Activated gamma-delta T cell (primary cell): ENCODE measurements at regions not wholly inside any gene's neighbourhood (a gene's known extent, or its start where the extent isn't known, plus 50 kb on each side); places are given as distances from the start of the nearest gene placed in this dataset.

ENCODE experiments used
- DNase-seq: peaks from one replicate; lab custom pipeline; 2025; lab: John Stamatoyannopoulos, UW

DNA sequence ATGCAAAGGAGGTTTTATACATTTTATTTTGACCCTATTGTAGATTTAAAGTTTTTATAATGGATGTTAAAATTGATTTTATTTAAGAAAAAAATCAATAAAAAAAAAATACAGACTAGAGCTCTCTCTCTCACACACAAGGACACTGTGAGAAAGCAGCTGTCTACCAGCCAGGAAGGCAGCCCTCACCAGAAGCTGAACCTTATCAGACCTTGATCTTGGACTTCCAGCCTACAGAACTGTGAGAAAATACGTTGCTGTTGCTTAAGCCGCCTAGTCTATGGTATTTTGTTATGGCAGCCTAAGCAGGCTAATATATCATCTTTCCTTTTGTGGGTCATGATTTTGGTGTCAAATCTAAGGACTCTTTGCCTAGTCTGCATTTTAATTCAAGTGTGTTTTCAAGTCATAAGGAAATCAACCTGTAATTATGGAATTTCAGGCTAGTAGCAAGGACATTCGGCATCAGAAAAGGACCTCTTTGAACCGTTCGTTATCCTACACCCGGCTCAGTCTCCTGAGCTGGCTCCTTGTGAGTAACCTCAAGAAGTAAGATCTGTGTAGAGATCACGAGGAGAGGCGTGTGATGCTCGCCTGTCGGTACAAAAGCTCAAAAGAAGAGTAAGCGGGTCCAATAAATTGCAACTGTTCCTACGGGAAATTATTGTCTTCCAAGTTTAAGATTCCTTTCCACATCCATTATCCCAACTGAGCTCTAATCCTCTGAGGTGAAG lies 98.2 kb downstream of the PDCL3 start:
- DNase-seq: no peak

- DNase-seq: no peak
Measured at GRCh38 chr2:100662866-100663265, 100.1 kb downstream of the PDCL3 start.

DNA sequence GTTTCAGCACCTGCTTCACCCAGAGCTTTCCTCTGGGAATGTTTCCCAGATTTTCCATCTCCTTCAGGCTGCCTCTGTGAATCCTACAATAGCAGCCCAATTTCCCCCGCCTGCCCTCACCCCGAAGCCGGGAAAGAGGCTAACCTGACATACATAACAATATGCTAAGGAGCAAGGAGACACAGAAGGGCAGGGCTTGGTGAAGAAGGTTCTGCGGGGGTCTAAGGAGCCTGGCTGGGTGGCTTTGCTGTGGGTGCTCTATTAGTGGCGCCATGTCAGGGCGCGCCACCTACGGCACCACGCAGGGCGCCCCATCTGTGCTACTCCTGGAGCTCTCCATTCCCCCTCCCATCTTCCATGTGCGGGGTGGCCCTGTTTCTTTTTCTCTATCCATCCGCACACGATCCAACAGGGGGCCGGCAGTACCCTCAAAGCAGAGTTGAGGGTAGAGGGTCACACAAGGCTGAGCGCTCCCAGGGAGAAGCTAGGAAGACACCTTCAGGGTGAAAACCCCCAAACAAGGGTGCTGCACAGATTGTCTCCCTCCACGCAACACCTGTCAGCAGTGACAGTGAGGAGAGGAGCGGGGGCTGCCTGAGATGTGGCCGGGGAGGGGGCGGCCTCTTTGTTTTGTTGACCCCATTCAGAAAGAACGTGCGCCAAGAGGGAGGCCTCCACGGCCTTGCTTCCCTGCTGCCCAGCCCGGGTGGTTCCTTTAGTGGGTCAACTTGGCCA lies 101.4 kb downstream of the PDCL3 start:
- DNase-seq: no peak

DNA sequence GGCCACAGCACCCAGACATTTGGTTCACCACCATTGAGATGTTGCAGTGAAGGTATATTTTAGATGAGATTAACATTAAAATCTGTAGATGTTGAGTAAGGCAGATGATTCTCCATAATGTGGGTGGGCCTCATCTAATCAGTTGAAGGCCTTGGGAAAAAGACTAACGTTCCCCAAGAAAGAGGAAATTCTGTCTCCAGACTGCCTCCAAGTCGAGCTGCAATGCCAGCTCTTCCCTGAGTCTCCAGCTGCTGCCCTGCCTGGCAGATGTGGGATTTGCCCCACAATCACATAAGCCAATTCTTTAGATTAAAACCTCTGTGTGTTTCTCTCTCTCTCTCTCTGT lies 101.9 kb downstream of the PDCL3 start:
- DNase-seq: no peak

- no peak for DNase-seq
Measured at GRCh38 chr2:100666996-100667395, 104.2 kb downstream of the PDCL3 start.

DNA sequence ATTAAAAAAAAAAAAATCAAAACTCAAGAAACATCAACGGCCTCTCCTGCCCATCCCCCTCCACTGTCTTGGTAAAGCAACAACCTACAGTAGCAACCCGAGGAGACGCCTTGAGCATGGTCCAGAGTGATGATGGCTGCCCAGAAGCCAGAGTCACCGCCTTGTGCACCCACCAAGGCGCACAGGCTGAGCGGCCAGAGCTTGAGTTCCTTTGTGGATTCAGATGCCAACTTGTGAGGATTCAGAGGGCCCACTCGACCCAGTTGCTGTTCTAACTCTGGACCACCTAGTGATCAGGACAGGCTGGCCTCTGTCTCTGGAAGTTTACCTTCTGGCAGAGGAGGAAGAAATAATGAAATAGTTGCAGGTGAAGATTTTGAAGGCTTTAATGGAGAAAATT lies 105.0 kb downstream of the PDCL3 start:
- DNase-seq: no peak

DNA sequence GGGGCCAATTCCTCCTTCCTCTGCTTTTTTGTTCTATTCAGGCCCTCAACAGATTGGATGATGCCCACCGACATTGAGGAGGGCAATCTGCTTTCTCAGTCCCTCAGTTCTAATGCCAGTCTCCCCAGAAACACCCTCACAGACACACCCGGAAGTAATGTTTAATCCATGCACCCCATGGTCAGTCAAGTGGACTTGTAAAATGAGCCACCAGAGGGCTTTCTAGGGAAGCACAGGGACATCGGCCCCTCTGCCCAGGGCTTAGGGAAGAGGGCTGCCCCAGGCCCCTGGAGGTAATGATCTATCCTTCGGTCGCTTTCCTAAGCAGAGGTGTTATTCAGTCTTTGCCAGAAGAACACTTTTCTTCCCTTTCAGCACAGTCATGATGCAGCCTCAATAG lies 107.4 kb downstream of the PDCL3 start:
- DNase-seq: no peak

DNA sequence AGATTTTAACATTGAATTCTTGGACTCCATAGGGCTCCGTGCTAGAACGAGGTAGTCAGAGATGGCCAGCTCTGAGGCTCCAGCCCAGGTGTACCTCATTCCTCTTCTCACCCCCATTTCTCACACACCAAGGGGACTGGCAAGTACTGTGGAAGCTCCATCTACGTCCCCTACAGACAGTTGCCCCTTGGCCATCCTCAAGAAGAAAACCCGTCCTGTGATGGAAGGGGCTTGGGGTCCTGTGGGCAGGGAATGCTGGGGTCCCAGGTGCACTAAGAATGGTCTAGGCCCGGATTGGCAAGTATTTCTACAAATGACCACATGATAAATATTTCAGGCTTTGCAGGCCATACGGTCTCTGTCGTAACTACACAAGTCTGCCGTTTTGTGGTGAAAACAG lies 110.3 kb downstream of the PDCL3 start:
- DNase-seq: no peak

DNA sequence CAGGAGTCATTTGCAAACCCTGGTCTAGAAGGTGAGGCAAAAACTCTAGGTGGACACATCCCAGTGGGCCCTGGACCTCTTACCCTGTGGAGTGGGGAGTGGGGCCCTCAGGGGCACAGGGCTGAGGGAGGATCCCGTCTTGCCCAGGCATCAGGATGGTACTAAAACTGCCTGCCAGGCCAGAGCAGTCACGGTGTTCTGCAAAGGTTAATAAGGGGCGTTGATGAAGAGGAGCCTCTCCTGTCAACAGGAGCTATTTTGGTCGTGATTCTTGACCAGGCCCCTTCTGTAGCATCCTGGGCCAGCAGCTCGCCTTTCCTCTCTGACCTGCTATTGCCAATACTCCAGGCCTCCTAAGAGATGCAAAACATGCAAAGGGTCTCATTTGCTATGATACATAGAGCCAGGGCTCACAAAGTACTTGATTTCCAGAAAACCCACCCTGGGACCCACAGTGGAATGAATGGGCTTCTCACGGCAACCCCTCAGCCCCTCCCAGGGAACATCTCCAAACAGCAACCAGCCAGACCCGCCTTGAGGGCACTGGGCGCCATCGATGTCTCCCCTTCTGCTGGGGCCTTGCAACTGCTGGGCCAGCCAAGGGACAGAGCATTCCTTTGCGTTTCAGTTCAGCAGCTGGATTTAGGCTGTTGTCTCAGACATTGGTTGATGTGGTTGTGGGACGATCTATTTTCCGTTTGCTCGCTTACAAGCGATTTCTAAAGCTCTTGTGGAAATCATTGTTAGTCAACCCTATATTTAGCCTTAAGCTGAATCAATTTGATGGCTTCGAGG lies 111.1 kb downstream of the PDCL3 start:
- no peak for DNase-seq

- DNase-seq: no peak
Measured at GRCh38 chr2:100674666-100675065, 111.9 kb downstream of the PDCL3 start.

DNA sequence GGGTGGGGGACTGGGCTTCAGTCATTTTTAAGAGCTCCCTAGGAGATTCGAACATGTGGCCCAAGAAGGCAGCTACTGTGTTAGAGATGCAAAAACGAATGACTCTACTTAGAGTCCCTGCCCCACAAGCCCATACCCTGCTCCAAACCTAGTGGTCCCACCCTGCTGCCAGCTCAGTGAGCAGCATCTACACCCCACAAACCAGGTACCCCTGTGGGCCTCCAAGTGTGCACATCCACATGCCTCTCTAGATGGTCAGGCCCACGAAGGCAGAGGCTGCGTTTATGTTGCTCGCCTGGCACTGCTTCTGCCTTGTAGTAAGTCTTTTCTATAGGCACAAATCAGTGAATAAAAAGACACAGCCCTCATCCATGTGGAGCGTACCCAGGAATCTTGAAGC lies 112.6 kb downstream of the PDCL3 start:
- DNase-seq: no peak

GRCh38 chr2:100675855-100676254 lies 113.1 kb downstream of the PDCL3 start:
- no peak for DNase-seq

DNA sequence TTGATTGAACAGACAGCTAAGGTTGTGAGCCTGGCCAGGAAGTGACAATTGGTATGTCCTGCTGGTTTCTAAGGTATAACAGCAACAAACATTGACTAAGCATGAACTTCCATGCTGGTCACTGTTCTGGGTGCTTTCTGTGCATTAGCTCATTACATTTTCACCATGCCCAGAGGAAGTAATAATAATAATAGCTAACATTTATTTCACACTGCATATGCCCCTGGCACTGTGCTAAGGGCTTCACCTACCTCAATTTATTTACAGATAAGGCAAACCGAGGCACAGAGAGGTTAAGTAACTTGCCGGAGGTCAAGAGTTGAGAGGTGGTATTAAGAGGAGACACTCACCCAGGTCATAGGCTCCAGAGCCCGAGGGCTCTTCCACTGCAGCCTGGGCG lies 113.6 kb downstream of the PDCL3 start:
- no peak for DNase-seq

DNA sequence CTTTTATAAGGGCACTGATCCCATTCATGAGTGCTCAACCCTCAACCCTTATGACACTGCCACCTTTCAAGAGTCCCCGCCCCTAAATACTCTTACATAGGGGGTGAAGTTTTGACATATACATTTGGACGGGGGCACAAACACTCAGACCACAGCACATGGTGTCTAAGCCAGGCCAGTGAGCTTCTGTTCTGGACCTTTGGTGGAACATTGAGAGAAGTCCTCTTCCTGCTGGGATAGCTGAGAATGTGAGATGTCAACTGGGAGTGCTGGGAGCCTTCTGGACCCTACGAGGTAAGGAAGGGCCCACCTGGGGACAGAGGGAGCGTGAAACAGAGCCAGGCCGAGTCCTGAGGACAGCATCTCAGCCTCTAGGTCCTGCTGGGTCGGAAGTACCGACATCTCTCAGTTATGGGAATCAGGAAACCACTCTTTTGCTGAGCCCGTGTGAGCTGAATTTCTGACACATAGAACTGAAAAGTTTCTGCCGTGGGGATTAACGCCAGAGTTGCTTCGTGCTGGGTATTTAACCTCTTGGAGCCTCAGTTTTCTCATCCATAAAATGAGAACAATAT lies 114.9 kb downstream of the PDCL3 start:
- no peak for DNase-seq

GRCh38 chr2:100679211-100679610 lies 116.4 kb downstream of the PDCL3 start:
- no peak for DNase-seq

GRCh38 chr2:100682536-100682935 lies 119.7 kb downstream of the PDCL3 start:
- DNase-seq: no peak

GRCh38 chr2:100683231-100683630 lies 120.4 kb downstream of the PDCL3 start:
- no peak for DNase-seq

GRCh38 chr2:100691846-100692245 lies 128.1 kb upstream of the NPAS2 start:
- no peak for DNase-seq

- no peak for DNase-seq
Measured at GRCh38 chr2:100692381-100692780, 127.6 kb upstream of the NPAS2 start.

GRCh38 chr2:100692906-100693305 lies 127.0 kb upstream of the NPAS2 start:
- no peak for DNase-seq

- DNase-seq: no peak
Measured at GRCh38 chr2:100699131-100699530, 120.8 kb upstream of the NPAS2 start.

DNA sequence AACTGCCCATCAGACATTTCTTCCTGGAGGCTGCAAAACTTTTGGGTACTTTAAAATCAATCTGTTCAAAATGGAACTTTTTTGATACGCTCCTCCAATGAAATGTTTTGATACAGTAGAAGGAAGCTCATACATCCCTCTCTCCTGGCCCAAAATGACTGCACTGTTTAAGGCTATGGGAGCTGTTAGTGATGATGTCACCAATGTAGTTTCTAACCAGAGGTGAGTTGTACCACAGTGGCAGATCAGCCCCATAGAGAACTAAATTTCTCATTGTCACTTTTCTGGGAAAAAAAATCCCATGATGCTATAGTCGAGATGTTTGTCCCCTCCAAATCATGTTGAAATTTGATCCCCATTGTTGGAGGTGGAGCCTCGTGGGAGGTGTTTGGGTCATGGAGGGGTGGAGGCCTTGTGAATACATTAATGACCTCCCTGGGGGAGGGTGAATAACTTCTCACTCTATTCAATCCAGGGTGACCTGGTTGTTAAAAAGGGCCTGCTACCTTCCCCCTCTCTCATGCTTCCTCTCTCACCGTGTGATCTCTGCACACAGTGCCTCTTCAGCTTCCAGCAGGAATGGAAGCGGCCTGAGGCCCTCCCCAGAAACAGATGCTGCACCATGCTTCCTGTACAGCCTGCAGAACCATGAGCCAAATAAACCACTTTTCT lies 117.4 kb upstream of the NPAS2 start:
- DNase-seq: no peak
